ENCODE measurements at regions not wholly inside any gene's neighbourhood (a gene's known extent, or its start where the extent isn't known, plus 50 kb on each side); places are given as distances from the start of the nearest gene placed in this dataset.

- TF ChIP-seq CTCF (IDR thresholded peaks at IDR 0.05; ENCODE audit: insufficient read depth, low read length, severe bottlenecking) = peak; percentile 42
- Histone ChIP-seq H3K4me3 (ENCODE audit: low read depth, low read length) (no peak overlapping the region), H3K36me3 (ENCODE audit: control insufficient read depth, insufficient read depth, low read length) (no peaks in the 10 kb centered on the region), H3K27me3 (ENCODE audit: control insufficient read depth, insufficient read depth, low read length) (no peaks in the 10 kb centered on the region)
- FAIRE-seq = no peak
- DNase-seq (ENCODE audit: low read depth) = peak; percentile 40
These were observed 210.9 kb downstream of the LTN1 start for GRCh38 chr21:28781602-28782276.

- no peak for TF ChIP-seq CTCF (IDR thresholded peaks at IDR 0.05; ENCODE audit: insufficient read depth, low read length, severe bottlenecking)
- Histone ChIP-seq H3K36me3 (ENCODE audit: control insufficient read depth, insufficient read depth, low read length) (no peaks in the 10 kb centered on the region), H3K27me3 (ENCODE audit: control insufficient read depth, insufficient read depth, low read length) (no peaks in the 10 kb centered on the region), H3K4me3 (ENCODE audit: low read depth, low read length) (no peak overlapping the region)
- FAIRE-seq (no peak), DNase-seq (ENCODE audit: low read depth) (no peak)
These were observed 212.8 kb downstream of the LTN1 start for GRCh38 chr21:28779914-28780313.

GRCh38 chr21:28776251-28776650 lies 216.4 kb downstream of the LTN1 start:
- FAIRE-seq (no peak), DNase-seq (ENCODE audit: low read depth) (peak; percentile 41)
- H3K4me3 ChIP-seq (ENCODE audit: low read depth, low read length) = no peak overlapping the region
- H3K27me3 ChIP-seq (ENCODE audit: control insufficient read depth, insufficient read depth, low read length) = no peaks in the 10 kb centered on the region
- TF ChIP-seq CTCF (IDR thresholded peaks at IDR 0.05; ENCODE audit: insufficient read depth, low read length, severe bottlenecking) = no peak
- no peaks in the 10 kb centered on the region for H3K36me3 ChIP-seq (ENCODE audit: control insufficient read depth, insufficient read depth, low read length)

- DNase-seq (ENCODE audit: low read depth) = peak; percentile 8
- Histone ChIP-seq H3K4me3 (ENCODE audit: low read depth, low read length) (no peak overlapping the region), H3K27me3 (ENCODE audit: control insufficient read depth, insufficient read depth, low read length) (no peaks in the 10 kb centered on the region), H3K36me3 (ENCODE audit: control insufficient read depth, insufficient read depth, low read length) (no peaks in the 10 kb centered on the region)
- FAIRE-seq = no peak
- TF ChIP-seq CTCF (IDR thresholded peaks at IDR 0.05; ENCODE audit: insufficient read depth, low read length, severe bottlenecking) = no peak
These were observed 217.6 kb downstream of the LTN1 start for GRCh38 chr21:28775071-28775470.

- DNase-seq (ENCODE audit: low read depth) = no peak
- Histone ChIP-seq H3K27me3 (ENCODE audit: control insufficient read depth, insufficient read depth, low read length) (no peaks in the 10 kb centered on the region), H3K36me3 (ENCODE audit: control insufficient read depth, insufficient read depth, low read length) (no peaks in the 10 kb centered on the region), H3K4me3 (ENCODE audit: low read depth, low read length) (no peak overlapping the region)
- no peak for FAIRE-seq
- TF ChIP-seq CTCF (IDR thresholded peaks at IDR 0.05; ENCODE audit: insufficient read depth, low read length, severe bottlenecking) = no peak
These were observed 219.6 kb downstream of the LTN1 start for GRCh38 chr21:28773036-28773435.
